GM19455 (cell line): ENCODE measurements at regions not wholly inside any gene's neighbourhood (a gene's known extent, or its start where the extent isn't known, plus 50 kb on each side); places are given as distances from the start of the nearest gene placed in this dataset.

Experiments
- ATAC-seq: cut with Tn5 transposase; IDR thresholded peaks from one replicate; pipeline ENCODE4 v1.9.1; 2021; ENCODE audit not compliant: unreplicated experiment

DNA sequence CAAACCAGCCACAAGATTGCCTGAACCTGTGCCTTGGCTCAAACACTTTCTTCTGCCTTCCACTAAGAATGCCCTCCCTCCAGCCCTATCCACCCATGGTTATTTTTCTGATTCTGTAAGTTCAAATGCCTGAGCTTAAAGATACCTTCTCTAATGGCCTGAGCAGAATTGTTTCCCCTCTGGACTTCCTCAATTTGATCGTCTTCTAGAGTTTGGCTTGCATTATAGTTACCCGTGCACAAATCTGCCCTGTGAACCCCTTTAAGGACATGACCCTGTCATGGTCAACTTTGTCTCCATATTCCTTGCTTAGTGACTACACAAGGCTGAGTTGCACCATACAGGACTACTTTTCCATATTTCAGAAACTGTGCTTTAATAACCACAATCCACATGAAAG is 481.0 kb downstream of the FOXO1 start:
- ATAC-seq = no peak

DNA sequence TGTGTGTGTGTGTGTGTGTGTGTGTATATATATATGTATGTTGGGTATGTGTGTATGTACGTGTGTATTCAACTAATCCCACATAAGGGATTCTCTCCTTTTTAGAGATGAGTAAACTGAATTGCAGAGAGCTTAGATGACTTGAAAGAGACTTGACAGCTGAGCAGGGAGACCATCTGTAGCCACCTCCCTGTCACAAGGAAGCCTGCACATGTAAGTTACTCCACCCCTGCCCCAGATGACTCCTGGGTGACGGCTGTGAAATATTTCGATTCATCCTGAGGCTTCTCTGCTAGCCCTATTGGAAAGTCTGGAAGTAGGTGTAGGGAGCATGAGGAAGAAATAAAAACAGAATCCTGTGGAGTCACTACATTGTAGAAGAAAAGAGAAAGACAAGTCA is 480.4 kb downstream of the FOXO1 start:
- no peak for ATAC-seq

DNA sequence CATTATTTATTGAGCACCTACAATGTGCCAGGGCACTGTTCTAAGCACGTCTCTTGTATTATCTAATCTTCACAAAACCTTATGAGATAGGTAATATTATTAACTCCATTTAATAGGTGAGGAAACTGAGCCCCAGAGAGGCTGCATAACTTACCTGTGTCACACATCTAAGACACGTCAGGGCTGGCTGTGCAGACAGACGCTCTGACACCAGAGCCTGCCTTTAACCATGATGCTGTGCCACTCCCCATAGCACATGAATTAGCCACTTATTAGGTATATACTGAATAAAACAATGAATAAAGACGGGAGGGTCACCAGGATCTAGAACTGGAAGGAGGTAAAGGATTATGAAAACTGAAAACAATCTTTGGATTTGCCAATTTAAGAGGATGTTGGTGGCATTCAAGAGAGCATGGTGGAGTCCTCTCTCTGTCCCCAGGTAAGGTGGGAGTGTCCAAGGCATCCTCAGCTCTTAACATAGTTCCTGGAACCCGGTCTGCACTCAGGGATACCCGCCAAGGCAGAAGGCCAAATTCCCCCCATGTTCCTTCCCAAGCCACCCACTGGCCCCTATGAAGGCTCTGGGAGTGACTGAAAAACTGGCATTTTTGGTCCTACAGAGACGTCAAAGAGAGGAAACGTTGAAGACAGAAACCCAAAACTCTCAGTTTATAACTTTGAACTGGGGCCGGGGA is 479.7 kb downstream of the FOXO1 start:
- no peak for ATAC-seq

DNA sequence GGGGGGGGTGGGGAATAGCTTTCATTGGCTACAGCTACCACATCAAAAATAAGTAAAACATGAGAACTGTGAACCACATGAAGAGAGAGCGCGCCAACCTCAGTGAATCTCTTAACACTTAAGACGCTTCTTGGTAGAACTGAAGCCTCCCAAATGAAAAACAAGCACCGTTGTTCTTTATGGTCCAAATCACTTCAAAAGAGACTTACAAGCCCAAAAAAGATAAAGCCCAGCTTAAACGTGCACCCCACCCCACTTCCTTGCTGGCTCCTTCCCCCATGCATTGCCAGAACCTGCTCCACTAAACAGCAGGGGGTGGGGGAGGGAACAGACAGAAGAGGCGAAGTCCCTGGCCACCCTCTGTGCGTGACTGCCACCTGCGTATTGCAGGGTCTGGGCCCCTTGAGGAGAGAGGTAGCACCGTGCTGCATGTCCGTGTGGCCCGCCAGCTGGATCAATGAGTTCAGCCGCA is 479.1 kb downstream of the FOXO1 start:
- ATAC-seq = no peak

DNA sequence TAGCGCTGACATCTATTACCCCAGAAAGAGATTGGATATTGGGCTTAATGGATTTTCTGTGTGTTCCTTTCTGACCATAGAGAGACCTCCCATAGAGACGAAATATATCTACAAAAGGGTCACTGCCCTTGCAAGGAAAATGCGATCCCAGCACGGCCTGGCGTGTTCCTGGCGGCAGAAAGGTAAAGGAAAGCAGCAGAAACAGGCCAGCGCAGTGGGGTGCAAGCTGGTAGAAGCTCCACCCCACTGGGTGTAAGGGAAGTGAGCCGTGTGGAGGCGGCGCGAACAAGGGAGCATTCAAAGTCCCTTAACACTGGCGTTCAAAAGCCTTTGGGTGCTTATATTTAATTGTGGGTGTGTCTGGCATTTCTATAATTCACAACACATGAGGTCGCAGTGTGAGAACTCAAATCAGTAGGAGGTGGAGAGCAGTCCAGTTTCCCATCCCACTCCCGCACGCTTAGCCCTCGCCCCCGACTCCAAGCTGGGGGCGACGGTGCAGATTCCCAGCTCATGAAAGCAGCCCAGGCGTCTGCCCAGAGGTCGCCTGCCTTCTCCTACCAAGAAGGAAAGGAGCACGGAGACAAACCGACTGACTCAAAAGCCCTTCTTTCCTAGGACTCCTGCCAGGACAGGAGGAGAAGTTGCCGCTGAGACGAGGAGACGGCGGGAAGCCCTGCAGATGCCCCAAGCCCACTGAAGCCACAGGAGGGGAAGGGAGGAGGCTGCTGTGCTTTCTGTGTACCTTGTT is 478.4 kb downstream of the FOXO1 start:
- no peak for ATAC-seq

DNA sequence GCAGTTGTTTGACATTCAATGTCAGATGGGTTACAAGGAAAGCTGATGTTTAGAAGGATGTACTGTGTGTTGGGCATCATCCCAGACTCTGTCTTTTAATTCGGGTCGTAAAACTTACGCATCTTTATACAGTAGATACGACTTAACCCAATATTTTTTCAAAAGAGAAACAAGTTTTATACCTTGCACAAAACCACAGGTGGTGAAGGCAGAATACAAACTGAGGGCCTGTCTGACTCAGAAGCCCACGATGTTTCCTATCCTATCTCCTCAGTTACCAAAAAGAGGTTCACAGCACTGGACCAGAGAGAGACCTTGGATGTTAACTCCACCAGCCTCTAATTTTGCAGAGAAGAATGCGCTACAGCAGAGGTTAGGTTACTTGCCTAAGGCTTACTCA is 477.0 kb downstream of the FOXO1 start:
- ATAC-seq = no peak

DNA sequence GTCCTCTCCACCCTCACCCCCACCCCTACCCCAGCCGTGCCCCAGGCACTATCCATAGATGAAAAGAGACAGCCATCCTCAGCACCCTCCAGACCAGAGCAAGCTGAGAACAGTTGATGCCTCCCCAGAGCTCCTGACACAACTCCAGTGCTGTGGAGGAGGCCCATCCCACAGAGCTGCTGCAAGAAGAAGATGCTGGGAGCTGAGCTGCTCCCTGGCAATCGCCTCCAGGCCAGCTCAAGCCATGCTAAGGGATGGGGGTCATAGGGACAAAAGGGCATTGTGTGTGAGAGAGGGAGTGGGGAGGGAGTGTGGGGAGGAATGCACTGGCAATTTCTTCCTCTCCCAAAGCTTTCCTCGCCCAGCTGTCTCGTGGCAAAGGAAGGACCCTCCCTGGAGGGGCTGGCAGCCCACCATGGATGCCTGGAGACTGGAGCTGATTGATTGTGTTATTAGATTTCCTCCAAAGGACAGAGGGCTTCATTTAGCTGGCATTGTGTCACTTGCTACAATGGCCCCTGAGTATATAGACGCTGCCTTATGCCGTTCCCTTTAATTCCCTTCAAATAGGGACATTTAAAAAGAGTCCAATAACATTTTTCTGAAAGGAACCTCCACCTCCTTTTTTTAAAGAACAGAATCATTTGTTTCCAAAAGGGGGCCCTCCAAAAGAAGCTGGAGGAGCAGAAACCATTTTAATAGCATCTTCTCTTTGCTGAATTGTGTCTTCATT is 476.4 kb downstream of the FOXO1 start:
- no peak for ATAC-seq

DNA sequence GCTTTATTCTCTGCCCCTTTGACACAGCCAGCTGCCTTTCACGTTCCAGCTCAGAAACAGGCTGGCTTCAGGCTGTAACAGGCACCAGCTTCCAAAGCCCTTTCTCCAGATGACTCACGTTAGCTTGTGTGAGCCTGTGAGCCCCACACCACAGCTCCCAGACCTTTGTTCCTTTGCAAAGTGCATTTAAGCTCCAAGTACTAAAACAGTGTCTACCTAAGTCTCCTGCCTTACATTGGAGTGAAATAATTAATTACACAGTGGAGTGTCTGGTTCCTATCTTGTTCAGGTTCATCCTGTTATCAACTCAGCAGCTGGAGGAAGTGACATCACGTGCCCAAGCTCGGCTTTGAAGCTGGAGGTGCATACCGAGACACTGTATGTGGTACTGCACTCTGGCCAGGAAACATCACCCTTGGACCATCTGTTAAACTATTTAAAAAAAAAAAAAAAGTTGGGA is 475.8 kb downstream of the FOXO1 start:
- no peak for ATAC-seq

DNA sequence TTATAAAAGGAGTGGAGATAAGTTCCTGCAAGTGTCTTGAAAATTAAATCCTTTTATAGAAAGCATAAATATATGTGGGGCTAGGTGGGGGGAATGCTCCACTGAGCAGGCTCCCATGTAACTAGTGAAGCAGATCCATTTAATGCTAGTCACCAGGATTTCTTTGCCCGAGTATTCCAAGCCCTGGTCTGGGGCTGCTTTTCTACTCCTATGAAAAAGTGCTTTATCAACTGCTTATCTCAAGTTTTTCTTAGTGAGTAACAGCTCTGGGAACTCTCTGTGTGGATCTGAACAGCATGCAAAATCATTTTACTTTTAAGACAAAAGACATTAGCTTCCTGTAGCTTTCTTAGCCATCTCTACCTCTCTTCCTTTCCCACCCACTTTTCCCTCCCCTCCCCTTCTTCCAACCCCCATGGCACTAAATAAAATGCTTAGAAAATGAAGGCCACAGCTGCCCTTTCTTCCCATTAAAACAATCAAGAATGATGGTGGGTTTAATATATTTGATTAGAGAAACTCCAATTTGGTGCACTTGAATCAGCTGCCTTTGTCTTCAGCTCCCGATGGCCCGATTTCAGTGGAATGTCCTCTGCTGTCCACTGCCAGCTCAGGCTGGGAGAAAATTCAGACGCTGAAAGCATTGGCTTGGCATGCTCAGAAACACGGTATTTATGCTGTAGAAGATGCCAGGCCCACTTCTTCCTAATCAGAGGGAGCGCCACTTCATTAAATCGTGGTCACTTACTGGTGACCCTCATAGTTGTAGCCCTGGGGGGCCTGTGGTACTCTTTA is 475.1 kb downstream of the FOXO1 start:
- no peak for ATAC-seq

DNA sequence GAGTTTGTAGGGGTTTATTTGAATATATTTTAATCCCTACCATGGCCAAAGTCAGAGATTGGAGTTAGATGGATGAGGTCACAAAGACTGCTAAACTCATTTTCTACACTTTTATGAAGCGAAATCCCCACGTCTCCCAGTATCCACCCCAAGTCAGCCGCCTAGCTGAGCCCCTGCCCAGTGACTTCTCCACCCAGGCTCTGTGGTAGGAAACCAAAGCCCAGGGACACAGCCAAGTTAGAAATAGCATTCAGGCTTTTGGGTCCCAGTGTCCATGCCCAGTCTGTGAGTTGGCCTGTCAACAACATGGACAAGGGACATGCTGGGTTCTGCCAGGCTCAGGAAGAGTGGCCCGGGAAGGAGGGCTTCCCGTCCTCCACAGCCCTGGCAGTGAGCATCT is 474.0 kb downstream of the FOXO1 start:
- ATAC-seq = no peak

DNA sequence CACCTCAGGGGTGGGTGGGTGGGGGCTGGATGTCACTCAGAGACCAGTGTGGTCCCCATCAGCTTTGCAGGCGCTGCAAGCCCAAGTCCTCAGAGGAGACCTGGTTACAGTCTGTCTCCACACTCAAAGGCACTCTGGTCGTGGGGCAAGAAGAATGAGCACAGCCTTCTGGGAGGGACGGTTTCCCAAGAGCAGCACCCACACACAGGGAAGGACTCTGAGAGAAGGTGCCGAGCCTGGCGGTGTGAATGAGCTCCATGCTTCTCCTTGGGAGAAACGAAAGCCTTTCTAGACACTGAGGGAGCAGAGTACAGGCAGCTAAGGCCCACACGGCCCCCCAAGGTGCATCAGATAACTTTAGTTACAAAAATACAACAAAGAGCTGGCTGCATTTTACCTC is 473.6 kb downstream of the FOXO1 start:
- no peak for ATAC-seq

DNA sequence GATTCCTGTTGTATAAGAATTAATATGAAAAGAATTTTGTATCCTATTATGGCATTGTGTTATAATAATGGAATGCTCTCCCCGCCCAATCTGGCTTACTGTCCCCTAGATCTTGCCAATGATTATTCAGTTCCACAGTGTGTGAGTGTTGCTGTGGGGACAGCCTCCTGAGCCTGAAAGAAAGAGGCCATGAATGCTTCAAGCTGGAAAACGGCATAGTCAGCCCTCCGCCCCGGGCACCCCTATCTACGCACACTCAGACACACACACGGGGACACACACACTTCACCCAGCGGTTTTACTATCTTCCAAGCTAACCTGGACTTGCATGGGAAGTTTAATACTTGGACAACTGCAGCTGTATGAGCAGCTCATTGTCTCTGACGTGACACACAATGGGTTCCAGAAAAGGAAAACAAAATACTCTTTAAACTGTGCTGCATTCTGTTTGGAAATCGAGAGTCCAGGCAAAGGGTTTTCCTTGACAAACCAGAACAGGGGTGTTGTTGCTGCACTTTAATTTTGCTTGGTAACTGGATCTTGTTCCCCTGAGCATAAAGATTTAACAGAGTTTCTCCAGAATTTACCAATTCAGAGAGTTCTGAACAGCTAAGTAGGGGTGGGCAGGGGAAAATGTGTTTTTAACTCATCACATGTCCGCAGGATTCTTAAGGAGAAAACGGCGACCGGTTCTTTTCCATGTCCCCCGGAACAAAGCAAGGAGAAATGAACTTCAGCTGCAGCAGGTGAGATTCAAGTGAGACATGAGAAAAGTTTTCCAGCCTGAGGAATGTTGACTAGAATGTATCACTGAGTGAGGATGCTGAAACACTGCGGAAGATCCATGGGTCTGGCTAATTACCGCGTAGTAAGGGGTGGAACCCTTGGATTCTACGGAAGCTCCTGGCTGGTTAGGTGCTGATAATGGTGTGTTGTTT is 472.9 kb downstream of the FOXO1 start:
- ATAC-seq = no peak

DNA sequence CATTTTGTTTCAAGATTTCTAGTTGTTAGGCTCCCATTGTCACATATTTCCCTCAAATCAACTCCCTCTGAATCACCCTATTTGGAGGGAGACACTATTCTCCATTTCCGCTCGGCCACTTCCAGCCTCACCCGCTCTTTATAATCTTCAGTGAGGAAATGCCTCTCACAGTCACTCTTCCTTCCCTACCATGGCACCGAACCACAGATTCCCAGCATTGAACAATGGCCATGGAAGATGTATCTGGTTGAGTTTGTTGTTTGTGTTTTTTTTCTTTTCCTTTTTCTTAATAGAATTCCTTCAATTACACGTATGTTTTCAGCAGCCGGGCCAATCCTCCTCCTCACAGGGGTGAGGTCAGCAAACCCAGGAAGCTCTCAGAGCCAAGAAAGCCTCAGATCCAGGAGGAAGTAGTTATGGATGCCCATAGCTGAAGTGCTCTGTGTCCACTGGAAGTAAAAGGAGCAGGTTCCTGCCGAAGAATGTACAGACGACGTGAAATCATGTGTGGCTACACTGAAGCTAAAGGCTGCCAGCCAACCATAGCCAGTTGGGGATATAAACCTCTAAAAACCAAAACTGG is 472.1 kb downstream of the FOXO1 start:
- no peak for ATAC-seq

DNA sequence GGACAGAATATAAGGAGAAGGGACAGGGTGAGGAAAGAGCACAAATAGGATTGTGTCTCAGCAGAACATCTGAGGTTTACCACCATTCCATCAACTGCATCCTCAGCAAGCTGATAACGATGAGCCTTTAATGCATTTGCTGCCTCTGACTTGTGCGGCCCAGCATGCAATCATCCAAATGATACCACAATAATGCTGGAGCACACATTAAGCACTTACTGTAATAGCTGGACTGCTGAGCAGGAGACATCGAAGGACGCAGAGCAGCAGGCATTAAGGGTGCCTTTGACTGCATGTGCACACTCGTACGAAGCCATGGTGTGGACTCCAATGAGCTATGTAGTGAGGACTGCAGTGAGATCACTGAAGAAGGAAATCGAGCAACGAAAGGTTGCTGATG is 469.4 kb downstream of the FOXO1 start:
- ATAC-seq = no peak

DNA sequence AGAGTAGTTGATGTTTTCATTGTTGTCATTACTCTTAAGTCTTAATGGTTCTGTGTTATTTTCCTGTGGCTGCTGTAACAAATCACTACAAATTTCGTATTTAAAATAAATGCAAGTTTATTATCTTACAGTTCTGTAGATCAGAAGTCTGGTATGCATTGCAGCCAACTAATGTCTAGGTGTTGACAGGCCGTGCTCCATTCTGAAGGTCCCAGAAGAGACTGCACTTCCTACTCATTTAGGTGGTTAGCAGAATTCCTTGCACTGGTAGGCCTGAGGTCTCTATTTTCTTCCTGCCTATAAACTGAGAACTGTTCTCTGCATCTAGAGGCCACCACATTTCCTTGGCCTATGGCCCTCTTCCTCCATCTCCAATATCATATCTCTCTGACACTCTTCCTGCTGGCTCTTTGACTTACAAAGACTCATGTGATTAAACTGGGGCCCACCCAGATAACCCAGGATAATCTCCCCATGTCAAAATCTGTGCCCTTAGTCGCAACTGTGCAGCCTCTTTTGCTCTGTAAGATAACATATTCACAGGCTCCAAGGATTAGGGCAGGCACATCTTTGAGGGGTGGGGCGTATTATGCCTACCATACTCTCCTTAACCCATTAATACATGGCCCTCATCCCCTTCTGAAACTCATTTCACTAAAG is 468.4 kb downstream of the FOXO1 start:
- no peak for ATAC-seq

DNA sequence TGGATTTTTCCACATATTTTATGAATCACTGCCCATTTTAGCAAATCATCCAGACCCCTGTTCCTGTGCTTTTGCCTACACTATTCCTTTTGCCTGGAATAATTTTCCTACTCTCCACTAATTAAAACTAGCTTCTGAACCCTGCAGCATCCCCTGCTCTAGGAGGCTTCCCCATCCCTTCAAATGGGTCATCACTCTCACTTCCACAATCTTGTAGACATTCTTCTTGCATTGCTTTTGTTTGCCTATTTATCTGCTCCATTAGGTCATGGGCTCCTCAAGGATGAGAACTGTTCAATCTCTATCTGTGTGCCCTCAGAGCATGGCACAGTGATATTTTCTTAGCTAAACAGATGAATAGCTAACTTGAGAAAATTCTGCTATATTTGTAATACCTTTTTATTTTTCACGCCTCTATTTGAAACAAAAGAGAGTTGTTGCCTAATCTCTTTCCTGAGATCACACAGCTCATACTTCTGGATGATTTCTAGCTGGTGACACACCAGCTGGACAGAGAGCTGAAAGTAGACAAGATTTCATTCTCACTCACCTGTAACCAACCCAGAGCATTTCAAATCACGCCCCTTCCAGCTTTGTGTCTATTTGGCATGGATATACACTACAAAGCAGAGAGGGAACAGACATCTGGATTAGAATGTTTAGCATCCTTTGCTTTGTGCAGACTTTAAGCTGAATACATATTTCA is 466.0 kb downstream of the FOXO1 start:
- no peak for ATAC-seq

DNA sequence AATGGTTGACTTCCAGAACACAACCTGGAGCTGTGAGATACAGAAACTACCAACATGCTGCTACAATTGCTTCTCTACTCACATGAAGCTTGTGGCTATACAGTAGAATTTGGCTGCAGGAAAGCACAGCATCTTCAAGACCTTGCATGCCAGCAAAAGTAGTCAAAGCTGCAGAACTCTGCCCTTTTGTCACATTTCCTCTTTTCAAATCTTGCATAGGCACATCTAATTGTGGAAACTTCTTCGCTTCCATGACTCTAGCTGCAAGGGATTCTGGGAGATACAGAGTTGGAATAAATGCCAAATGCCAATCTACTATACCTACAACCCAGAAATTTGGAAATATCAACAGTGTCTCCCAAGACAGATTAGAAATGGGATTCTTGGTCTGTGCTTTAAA is 462.2 kb downstream of the FOXO1 start:
- ATAC-seq = no peak

DNA sequence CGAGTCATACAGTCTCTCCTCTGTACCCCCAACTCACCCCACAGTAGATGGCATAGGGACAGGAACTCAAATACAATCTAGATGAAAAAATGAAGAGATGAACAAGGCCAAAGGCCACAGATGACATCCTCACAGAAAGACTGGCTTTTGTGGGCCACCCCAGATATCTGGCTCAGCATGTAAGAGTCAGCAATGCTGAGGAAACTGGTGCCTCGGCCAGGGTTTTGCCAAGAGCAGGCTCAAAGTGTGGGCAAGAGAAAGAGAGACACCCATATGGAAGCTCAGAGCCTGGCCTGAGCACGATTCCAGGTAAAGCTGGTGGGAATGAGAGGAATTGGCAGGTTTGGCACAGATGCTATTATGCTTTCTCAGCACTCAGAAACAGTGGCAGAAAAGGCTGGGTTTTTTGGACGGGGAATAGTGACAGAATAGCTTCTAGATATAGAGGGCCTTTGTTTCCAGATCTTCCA is 460.6 kb downstream of the FOXO1 start:
- ATAC-seq = no peak
